ENCODE measurements at regions not wholly inside any gene's neighbourhood (a gene's known extent, or its start where the extent isn't known, plus 50 kb on each side); places are given as distances from the start of the nearest gene placed in this dataset.

DNA sequence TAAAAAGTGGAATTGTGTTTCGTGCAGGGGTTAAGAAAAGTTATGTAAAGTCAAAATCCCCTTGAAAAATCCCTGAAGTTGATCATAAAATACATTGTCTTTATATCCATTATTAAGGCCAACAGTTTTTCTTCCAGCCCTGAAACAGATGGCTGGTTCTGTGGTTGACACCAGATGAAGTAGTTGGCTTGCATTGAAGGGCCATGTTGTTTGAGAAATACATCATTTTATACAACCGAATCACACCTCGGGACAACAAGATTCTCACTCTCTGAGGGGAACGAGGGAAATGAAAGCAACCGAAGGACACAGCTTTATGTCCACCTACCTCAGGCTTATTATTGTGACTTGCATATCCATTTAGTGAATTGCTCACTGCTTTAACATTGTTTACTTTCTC lies 126.0 kb upstream of the MITF start:
- CTCF ChIA-PET, result interaction anchor here (0.6 kb wide), 1 partner anchor 12 kb away, joined by 3 read pairs; no protein-coding TSS in a partner anchor
- Histone ChIP-seq H3K9ac (no peak overlapping the region), H2AFZ (ENCODE audit: low read depth) (no peak overlapping the region), H3K27me3 (ENCODE audit: insufficient read depth) (no peaks in the 10 kb centered on the region), H3K4me1 (ENCODE audit: control insufficient read depth in 1 of 2, insufficient read depth in 2 of 2, low read depth in 1 of 2, low read length in 1 of 2) (no peaks in the 10 kb centered on the region), H3K36me3 (replicated peaks in 1 of 2; ENCODE audit: control insufficient read depth in 1 of 2, insufficient read depth in 2 of 2, low read length in 1 of 2) (no peaks in the 10 kb centered on the region), H3K4me2 (no peak overlapping the region), H3K79me2 (ENCODE audit: insufficient read depth) (no peaks in the 10 kb centered on the region), H3K9me2 (no peaks in the 10 kb centered on the region), H4K20me1 (ENCODE audit: insufficient read depth) (no peaks in the 10 kb centered on the region), H3K9me3 (no peaks in the 10 kb centered on the region), H3K27ac (ENCODE audit: low read depth in 2 of 2, low read length in 1 of 2) (no peak overlapping the region), H3F3A (replicated peaks; ENCODE audit: insufficient read depth) (no peaks in the 10 kb centered on the region), H3K4me3 (ENCODE audit: low read depth in 2 of 2, low read length in 1 of 2) (no peak overlapping the region)
- TF ChIP-seq, protein P1, sequence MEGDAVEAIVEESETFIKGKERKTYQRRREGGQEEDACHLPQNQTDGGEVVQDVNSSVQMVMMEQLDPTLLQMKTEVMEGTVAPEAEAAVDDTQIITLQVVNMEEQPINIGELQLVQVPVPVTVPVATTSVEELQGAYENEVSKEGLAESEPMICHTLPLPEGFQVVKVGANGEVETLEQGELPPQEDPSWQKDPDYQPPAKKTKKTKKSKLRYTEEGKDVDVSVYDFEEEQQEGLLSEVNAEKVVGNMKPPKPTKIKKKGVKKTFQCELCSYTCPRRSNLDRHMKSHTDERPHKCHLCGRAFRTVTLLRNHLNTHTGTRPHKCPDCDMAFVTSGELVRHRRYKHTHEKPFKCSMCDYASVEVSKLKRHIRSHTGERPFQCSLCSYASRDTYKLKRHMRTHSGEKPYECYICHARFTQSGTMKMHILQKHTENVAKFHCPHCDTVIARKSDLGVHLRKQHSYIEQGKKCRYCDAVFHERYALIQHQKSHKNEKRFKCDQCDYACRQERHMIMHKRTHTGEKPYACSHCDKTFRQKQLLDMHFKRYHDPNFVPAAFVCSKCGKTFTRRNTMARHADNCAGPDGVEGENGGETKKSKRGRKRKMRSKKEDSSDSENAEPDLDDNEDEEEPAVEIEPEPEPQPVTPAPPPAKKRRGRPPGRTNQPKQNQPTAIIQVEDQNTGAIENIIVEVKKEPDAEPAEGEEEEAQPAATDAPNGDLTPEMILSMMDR (IDR thresholded peaks at IDR 0.05), result no peak
- TF ChIP-seq SIN3A (IDR thresholded peaks at IDR 0.05; ENCODE audit: borderline replicate concordance, low read depth, low read length), result no peak
- TF ChIP-seq RFX5 (IDR thresholded peaks at IDR 0.05; ENCODE audit: low read length), result no peak
- TF ChIP-seq, protein P2, sequence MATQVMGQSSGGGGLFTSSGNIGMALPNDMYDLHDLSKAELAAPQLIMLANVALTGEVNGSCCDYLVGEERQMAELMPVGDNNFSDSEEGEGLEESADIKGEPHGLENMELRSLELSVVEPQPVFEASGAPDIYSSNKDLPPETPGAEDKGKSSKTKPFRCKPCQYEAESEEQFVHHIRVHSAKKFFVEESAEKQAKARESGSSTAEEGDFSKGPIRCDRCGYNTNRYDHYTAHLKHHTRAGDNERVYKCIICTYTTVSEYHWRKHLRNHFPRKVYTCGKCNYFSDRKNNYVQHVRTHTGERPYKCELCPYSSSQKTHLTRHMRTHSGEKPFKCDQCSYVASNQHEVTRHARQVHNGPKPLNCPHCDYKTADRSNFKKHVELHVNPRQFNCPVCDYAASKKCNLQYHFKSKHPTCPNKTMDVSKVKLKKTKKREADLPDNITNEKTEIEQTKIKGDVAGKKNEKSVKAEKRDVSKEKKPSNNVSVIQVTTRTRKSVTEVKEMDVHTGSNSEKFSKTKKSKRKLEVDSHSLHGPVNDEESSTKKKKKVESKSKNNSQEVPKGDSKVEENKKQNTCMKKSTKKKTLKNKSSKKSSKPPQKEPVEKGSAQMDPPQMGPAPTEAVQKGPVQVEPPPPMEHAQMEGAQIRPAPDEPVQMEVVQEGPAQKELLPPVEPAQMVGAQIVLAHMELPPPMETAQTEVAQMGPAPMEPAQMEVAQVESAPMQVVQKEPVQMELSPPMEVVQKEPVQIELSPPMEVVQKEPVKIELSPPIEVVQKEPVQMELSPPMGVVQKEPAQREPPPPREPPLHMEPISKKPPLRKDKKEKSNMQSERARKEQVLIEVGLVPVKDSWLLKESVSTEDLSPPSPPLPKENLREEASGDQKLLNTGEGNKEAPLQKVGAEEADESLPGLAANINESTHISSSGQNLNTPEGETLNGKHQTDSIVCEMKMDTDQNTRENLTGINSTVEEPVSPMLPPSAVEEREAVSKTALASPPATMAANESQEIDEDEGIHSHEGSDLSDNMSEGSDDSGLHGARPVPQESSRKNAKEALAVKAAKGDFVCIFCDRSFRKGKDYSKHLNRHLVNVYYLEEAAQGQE (IDR thresholded peaks at IDR 0.05; ENCODE audit: low read depth, low read length), result no peak
- no peak for TF ChIP-seq RXRA (IDR thresholded peaks at IDR 0.05; ENCODE audit: borderline replicate concordance, low read depth)
- TF ChIP-seq RCOR1 (IDR thresholded peaks at IDR 0.05; ENCODE audit: low read length), result no peak
- TF ChIP-seq FOXM1 (IDR thresholded peaks at IDR 0.05; ENCODE audit: low read depth), result no peak
- no peak for TF ChIP-seq NRF1 (IDR thresholded peaks at IDR 0.05; ENCODE audit: low read depth, low read length)
- TF ChIP-seq GATA2 (CRISPR knock-in tag; IDR thresholded peaks at IDR 0.05), result no peak
- TF ChIP-seq EP300 (IDR thresholded peaks at IDR 0.05; ENCODE audit: borderline replicate concordance in 1 of 2, low read depth in 1 of 2, low read length in 1 of 2), result no peak
- no peak for TF ChIP-seq FOXJ3 (CRISPR knock-in tag; IDR thresholded peaks at IDR 0.05)
- no peak for TF ChIP-seq MXI1 (IDR thresholded peaks at IDR 0.05; ENCODE audit: low read depth, low read length)
- TF ChIP-seq TCF12 (IDR thresholded peaks at IDR 0.05), result no peak
- TF ChIP-seq, protein P3, sequence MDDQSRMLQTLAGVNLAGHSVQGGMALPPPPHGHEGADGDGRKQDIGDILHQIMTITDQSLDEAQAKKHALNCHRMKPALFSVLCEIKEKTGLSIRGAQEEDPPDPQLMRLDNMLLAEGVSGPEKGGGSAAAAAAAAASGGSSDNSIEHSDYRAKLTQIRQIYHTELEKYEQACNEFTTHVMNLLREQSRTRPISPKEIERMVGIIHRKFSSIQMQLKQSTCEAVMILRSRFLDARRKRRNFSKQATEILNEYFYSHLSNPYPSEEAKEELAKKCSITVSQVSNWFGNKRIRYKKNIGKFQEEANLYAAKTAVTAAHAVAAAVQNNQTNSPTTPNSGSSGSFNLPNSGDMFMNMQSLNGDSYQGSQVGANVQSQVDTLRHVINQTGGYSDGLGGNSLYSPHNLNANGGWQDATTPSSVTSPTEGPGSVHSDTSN (IDR thresholded peaks at IDR 0.05), result no peak
- TF ChIP-seq, protein P4, sequence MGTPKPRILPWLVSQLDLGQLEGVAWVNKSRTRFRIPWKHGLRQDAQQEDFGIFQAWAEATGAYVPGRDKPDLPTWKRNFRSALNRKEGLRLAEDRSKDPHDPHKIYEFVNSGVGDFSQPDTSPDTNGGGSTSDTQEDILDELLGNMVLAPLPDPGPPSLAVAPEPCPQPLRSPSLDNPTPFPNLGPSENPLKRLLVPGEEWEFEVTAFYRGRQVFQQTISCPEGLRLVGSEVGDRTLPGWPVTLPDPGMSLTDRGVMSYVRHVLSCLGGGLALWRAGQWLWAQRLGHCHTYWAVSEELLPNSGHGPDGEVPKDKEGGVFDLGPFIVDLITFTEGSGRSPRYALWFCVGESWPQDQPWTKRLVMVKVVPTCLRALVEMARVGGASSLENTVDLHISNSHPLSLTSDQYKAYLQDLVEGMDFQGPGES (IDR thresholded peaks at IDR 0.05; ENCODE audit: low read depth, low read length), result no peak
- TF ChIP-seq POLR2AphosphoS5 (IDR thresholded peaks at IDR 0.05; ENCODE audit: low read depth, low read length), result no peak
- TF ChIP-seq, protein P5, sequence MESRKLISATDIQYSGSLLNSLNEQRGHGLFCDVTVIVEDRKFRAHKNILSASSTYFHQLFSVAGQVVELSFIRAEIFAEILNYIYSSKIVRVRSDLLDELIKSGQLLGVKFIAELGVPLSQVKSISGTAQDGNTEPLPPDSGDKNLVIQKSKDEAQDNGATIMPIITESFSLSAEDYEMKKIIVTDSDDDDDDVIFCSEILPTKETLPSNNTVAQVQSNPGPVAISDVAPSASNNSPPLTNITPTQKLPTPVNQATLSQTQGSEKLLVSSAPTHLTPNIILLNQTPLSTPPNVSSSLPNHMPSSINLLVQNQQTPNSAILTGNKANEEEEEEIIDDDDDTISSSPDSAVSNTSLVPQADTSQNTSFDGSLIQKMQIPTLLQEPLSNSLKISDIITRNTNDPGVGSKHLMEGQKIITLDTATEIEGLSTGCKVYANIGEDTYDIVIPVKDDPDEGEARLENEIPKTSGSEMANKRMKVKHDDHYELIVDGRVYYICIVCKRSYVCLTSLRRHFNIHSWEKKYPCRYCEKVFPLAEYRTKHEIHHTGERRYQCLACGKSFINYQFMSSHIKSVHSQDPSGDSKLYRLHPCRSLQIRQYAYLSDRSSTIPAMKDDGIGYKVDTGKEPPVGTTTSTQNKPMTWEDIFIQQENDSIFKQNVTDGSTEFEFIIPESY (IDR thresholded peaks at IDR 0.05; ENCODE audit: borderline replicate concordance, low read depth), result no peak
- TF ChIP-seq JUND (IDR thresholded peaks at IDR 0.05), result no peak
- TF ChIP-seq TAF1 (IDR thresholded peaks at IDR 0.05; ENCODE audit: borderline replicate concordance, low read depth, low read length), result no peak
- POLR2A ChIA-PET, result no interaction called here
- WGBS (ENCODE audit: low lambda C conversion rate), result 63% methylated on average over 5 of the region's 5 CpGs
- DNase-seq, result no peak

Data from SK-N-SH (cell line).